ENCODE measurements at regions not wholly inside any gene's neighbourhood (a gene's known extent, or its start where the extent isn't known, plus 50 kb on each side); places are given as distances from the start of the nearest gene placed in this dataset.

GRCh38 chr1:164183854-164184635 lies 374.9 kb upstream of the PBX1 start:
- no peak overlapping the region for H3K27ac ChIP-seq (ENCODE audit: insufficient read depth, low read depth, low read length)
- TF ChIP-seq EZH2 (IDR thresholded peaks at IDR 0.05; ENCODE audit: borderline replicate concordance, low read depth, low read length, severe bottlenecking) = no peak
- no peak for TF ChIP-seq CTCF (IDR thresholded peaks at IDR 0.05; ENCODE audit: extremely low read depth in 1 of 2, insufficient read depth in 1 of 2, low read depth in 1 of 2, low read length in 2 of 2)
- TF ChIP-seq JUN (IDR thresholded peaks at IDR 0.05; ENCODE audit: borderline replicate concordance, insufficient read depth, insufficient read length, low read depth) = no peak
- TF ChIP-seq POLR2A (IDR thresholded peaks at IDR 0.05; ENCODE audit: low read depth, low read length) = no peak
- no peak for TF ChIP-seq FOS (IDR thresholded peaks at IDR 0.05; ENCODE audit: borderline replicate concordance, insufficient read depth, low read length)
- TF ChIP-seq MYC (IDR thresholded peaks at IDR 0.05; ENCODE audit: low read depth, low read length) = no peak
- TF ChIP-seq GATA2 (IDR thresholded peaks at IDR 0.05; ENCODE audit: insufficient read depth, insufficient read length, low read depth, low read length) = no peak
- TF ChIP-seq MAX (IDR thresholded peaks at IDR 0.05; ENCODE audit: insufficient read depth, insufficient read length) = no peak
- no peak for TF ChIP-seq POLR2AphosphoS5 (IDR thresholded peaks at IDR 0.05; ENCODE audit: insufficient read depth, low read depth, low read length)
- no peaks in the 10 kb centered on the region for H4K20me1 ChIP-seq (replicated peaks; ENCODE audit: control insufficient read depth, extremely low read depth, insufficient read depth, low read length)
- BruUV-seq (replicated peaks) = no TSS peak
- POLR2A ChIA-PET = no interaction called here
- H3K4me2 ChIP-seq (ENCODE audit: insufficient read depth, low read length) = no peak overlapping the region
- DNase-seq (ENCODE audit: low read depth, low spot score) (no peak), FAIRE-seq (no peak)
- H3K9me3 ChIP-seq (replicated peaks; ENCODE audit: control insufficient read depth, insufficient read depth, low read length) = no peaks in the 10 kb centered on the region
- H3K79me2 ChIP-seq (ENCODE audit: control insufficient read depth, insufficient read depth, low read length) = no peaks in the 10 kb centered on the region
- no peaks in the 10 kb centered on the region for H3K4me1 ChIP-seq (ENCODE audit: control insufficient read depth, extremely low read depth, insufficient read depth, low read length)
- no peak overlapping the region for H2AFZ ChIP-seq (ENCODE audit: low read depth, low read length)
- intact Hi-C loops (cut with micrococcal nuclease) (no loop called here), dilution Hi-C loops (cut with MboI; ENCODE audit: extremely low pct_ligation_motif_present, low sequenced_read_pairs) (no loop called here)
- no peaks in the 10 kb centered on the region for H3K36me3 ChIP-seq (ENCODE audit: control insufficient read depth in 2 of 2, extremely low read depth in 1 of 2, insufficient read depth in 2 of 2, low read length in 2 of 2)
- H3K27me3 ChIP-seq (ENCODE audit: control insufficient read depth in 2 of 2, insufficient read depth in 2 of 2, low read length in 2 of 2) = no peaks in the 10 kb centered on the region
- H3K9ac ChIP-seq (replicated peaks; ENCODE audit: extremely low read depth, insufficient read depth, low read length) = no peak overlapping the region
- H3K9me1 ChIP-seq (replicated peaks; ENCODE audit: control insufficient read depth, extremely low read depth, insufficient read depth, low read length) = no peaks in the 10 kb centered on the region
- no peak overlapping the region for H3K4me3 ChIP-seq (replicated peaks in 1 of 3; ENCODE audit: insufficient read depth in 1 of 3, low read depth in 1 of 3, low read length in 3 of 3)
- CTCF ChIA-PET = no interaction called here
